ES-I3 (cell line): ENCODE measurements at regions not wholly inside any gene's neighbourhood (a gene's known extent, or its start where the extent isn't known, plus 50 kb on each side); places are given as distances from the start of the nearest gene placed in this dataset.
"Not testable (repeated sequence)": the region's sequence is repeated elsewhere in the genome, so short reads cannot be mapped to it uniquely, and the experiment has no call there.

Experiments
- H3K36me3 ChIP-seq: 2 replicates; pipeline ENCODE4 v1.6.1; 2013; ENCODE audit warnings: mild to moderate bottlenecking, low read length, control low read depth, moderate library complexity; ENCODE audit not compliant: insufficient read depth
- H3K4me1 ChIP-seq: 2 replicates; pipeline ENCODE4 v1.6.1; 2013; ENCODE audit warnings: mild to moderate bottlenecking, control low read depth, low read length; ENCODE audit not compliant: insufficient read depth
- H3K9ac ChIP-seq: 2 replicates; pipeline ENCODE4 v1.6.1; 2013; ENCODE audit warnings: low read depth, mild to moderate bottlenecking, low read length, moderate library complexity
- H3K9me3 ChIP-seq: 2 replicates; pipeline ENCODE4 v1.6.1; 2013; ENCODE audit warnings: mild to moderate bottlenecking, low read length, moderate library complexity; ENCODE audit not compliant: control insufficient read depth, insufficient read depth

- not testable (repeated sequence) for H3K4me1 ChIP-seq, H3K9me3 ChIP-seq, H3K9ac ChIP-seq, H3K36me3 ChIP-seq
Measured at GRCh38 chr10:45056806-45057205, 56.1 kb downstream of the ZNF22 start.

- Histone ChIP-seq H3K4me1 (no peaks in the 10 kb centered on the region), H3K9ac (no peak overlapping the region), H3K36me3 (no peaks in the 10 kb centered on the region), H3K9me3 (no peaks in the 10 kb centered on the region)
Measured at GRCh38 chr10:45058580-45058979, 57.9 kb downstream of the ZNF22 start.

- Histone ChIP-seq H3K9ac (no peak overlapping the region), H3K4me1 (no peaks in the 10 kb centered on the region), H3K9me3 (no peaks in the 10 kb centered on the region), H3K36me3 (no peaks in the 10 kb centered on the region)
Measured at GRCh38 chr10:45058992-45059561, 58.4 kb downstream of the ZNF22 start.

GRCh38 chr10:45059632-45060031, 58.9 kb downstream of the ZNF22 start:
- Histone ChIP-seq H3K9me3 (no peaks in the 10 kb centered on the region), H3K9ac (no peak overlapping the region), H3K36me3 (no peaks in the 10 kb centered on the region), H3K4me1 (no peaks in the 10 kb centered on the region)

- Histone ChIP-seq H3K9ac (no peak overlapping the region), H3K9me3 (no peaks in the 10 kb centered on the region), H3K4me1 (no peaks in the 10 kb centered on the region), H3K36me3 (no peaks in the 10 kb centered on the region)
Measured at GRCh38 chr10:45061982-45062381, 61.3 kb downstream of the ZNF22 start.

- H3K9ac ChIP-seq, result no peak overlapping the region
- H3K9me3 ChIP-seq, result no peaks in the 10 kb centered on the region
- H3K36me3 ChIP-seq, result no peaks in the 10 kb centered on the region
- no peaks in the 10 kb centered on the region for H3K4me1 ChIP-seq
Measured at GRCh38 chr10:45063591-45064231, 63.0 kb downstream of the ZNF22 start.

- Histone ChIP-seq H3K9me3 (no peaks in the 10 kb centered on the region), H3K9ac (no peak overlapping the region), H3K36me3 (no peaks in the 10 kb centered on the region), H3K4me1 (no peaks in the 10 kb centered on the region)
Measured at GRCh38 chr10:45064998-45065397, 64.3 kb downstream of the ZNF22 start.

GRCh38 chr10:45071043-45071813, 70.5 kb downstream of the ZNF22 start:
- Histone ChIP-seq H3K9me3 (0 out of 2 replicates have a peak, but pooled peaks cover 4% of the 10 kb centered on the region), H3K36me3 (no peaks in the 10 kb centered on the region; the same call in 1 of the 2 replicates), H3K4me1 (peaks cover 2% of the 10 kb centered on the region; the same call in 1 of the 2 replicates), H3K9ac (no peak overlapping the region)

GRCh38 chr10:45075216-45075615, 74.5 kb downstream of the ZNF22 start:
- H3K9ac ChIP-seq, result no peak overlapping the region
- H3K4me1 ChIP-seq, result peaks cover 13% of the 10 kb centered on the region; the same call in 1 of the 2 replicates
- no peaks in the 10 kb centered on the region; the same call in 1 of the 2 replicates for H3K36me3 ChIP-seq
- H3K9me3 ChIP-seq, result 0 out of 2 replicates have a peak, but pooled peaks cover 3% of the 10 kb centered on the region

GRCh38 chr10:45075826-45076380, 75.2 kb downstream of the ZNF22 start:
- no peaks in the 10 kb centered on the region; the same call in 1 of the 2 replicates for H3K36me3 ChIP-seq
- peaks cover 13% of the 10 kb centered on the region; the same call in 1 of the 2 replicates for H3K4me1 ChIP-seq
- H3K9ac ChIP-seq, result no peak overlapping the region
- H3K9me3 ChIP-seq, result no peaks in the 10 kb centered on the region

GRCh38 chr10:45076891-45077290, 76.2 kb downstream of the ZNF22 start:
- peaks cover 13% of the 10 kb centered on the region; the same call in 1 of the 2 replicates for H3K4me1 ChIP-seq

GRCh38 chr10:45080331-45080730, 79.6 kb downstream of the ZNF22 start:
- Histone ChIP-seq H3K4me1 (peaks cover 13% of the 10 kb centered on the region; the same call in 1 of the 2 replicates), H3K9ac (no peak overlapping the region), H3K9me3 (no peaks in the 10 kb centered on the region), H3K36me3 (no peaks in the 10 kb centered on the region)

More at GRCh38 chr10:45076891-45077290, 76.2 kb downstream of the ZNF22 start:
- Histone ChIP-seq H3K9me3 (no peaks in the 10 kb centered on the region), H3K9ac (no peak overlapping the region), H3K36me3 (no peaks in the 10 kb centered on the region; the same call in 1 of the 2 replicates)

- Histone ChIP-seq H3K9ac (no peak overlapping the region), H3K9me3 (no peaks in the 10 kb centered on the region), H3K36me3 (no peaks in the 10 kb centered on the region), H3K4me1 (peaks cover 1% of the 10 kb centered on the region; the same call in 1 of the 2 replicates)
Measured at GRCh38 chr10:45082176-45082575, 81.5 kb downstream of the ZNF22 start.

GRCh38 chr10:45091968-45092367, 91.2 kb downstream of the ZNF22 start:
- Histone ChIP-seq H3K9ac (no peak overlapping the region), H3K36me3 (no peaks in the 10 kb centered on the region), H3K9me3 (no peaks in the 10 kb centered on the region), H3K4me1 (peaks cover 8% of the 10 kb centered on the region; the same call in 1 of the 2 replicates)
